Keratinocyte (primary cell): ENCODE measurements at regions not wholly inside any gene's neighbourhood (a gene's known extent, or its start where the extent isn't known, plus 50 kb on each side); places are given as distances from the start of the nearest gene placed in this dataset.
A peak's percentile ranks its signal among the peaks of the same experiment; 100 is the strongest.

ENCODE experiments used
- DNase-seq: peaks from one replicate; pipeline ENCODE4 v3.0.0-alpha.2; 2011; ENCODE audit warnings: low read depth, missing footprints, low spot score
- FAIRE-seq: peaks from 2 replicates; lab custom pipeline; 2011; peaks lifted over from hg19 to GRCh38; lab: Jason Lieb, UNC
- H2AFZ ChIP-seq: 2 replicates; pipeline ENCODE4 v1.6.0; 2012; ENCODE audit warnings: low read length, control low read depth, inconsistent platforms; ENCODE audit not compliant: control insufficient read depth
- H3K27ac ChIP-seq: 2 replicates; pipeline ENCODE4 v1.5.1; 2011; ENCODE audit warnings: low read length; ENCODE audit not compliant: control insufficient read depth, insufficient read depth
- H3K27me3 ChIP-seq: 3 replicates; pipeline ENCODE4 v1.6.0; 2011; ENCODE audit warnings: low read length; ENCODE audit not compliant: control insufficient read depth, insufficient read depth; ENCODE audit errors: extremely low read depth
- H3K36me3 ChIP-seq, 2 experiments: 2 replicates in 1 of 2; 3 replicates in 1 of 2; pipeline ENCODE4 v1.5.1; 2011; ENCODE audit warnings: low read length in 2 of 2, mild to moderate bottlenecking in 1 of 2; ENCODE audit not compliant: control insufficient read depth in 2 of 2, insufficient read depth in 2 of 2; ENCODE audit errors: extremely low read depth in 1 of 2
- H3K4me1 ChIP-seq: 3 replicates; pipeline ENCODE4 v1.5.1; 2011; ENCODE audit warnings: low read length; ENCODE audit not compliant: control insufficient read depth, insufficient read depth; ENCODE audit errors: extremely low read depth
- H3K4me2 ChIP-seq: 3 replicates; pipeline ENCODE4 v1.6.0; 2011; ENCODE audit warnings: low read depth, low read length; ENCODE audit not compliant: control insufficient read depth, insufficient read depth; ENCODE audit errors: extremely low read depth
- H3K4me3 ChIP-seq, 3 experiments: fragments of 200-600 bp in 1 of 3; sonication (generic) in 1 of 3; 2 replicates in 2 of 3; 3 replicates in 1 of 3; pipeline ENCODE4 v1.5.1; 2011 to 2016; ENCODE audit warnings: low read length in 3 of 3, mild to moderate bottlenecking in 3 of 3, control low read depth in 2 of 3, inconsistent platforms in 1 of 3, low read depth in 1 of 3, mixed read lengths in 1 of 3, mixed run types in 1 of 3, moderate library complexity in 1 of 3; ENCODE audit not compliant: control insufficient read depth in 2 of 3, insufficient read depth in 2 of 3; ENCODE audit errors: extremely low read depth in 1 of 3
- H3K79me2 ChIP-seq: 2 replicates; pipeline ENCODE4 v1.6.0; 2012; ENCODE audit warnings: low read length; ENCODE audit not compliant: control insufficient read depth, insufficient read depth
- H3K9ac ChIP-seq: 3 replicates; pipeline ENCODE4 v1.6.0; 2011; ENCODE audit warnings: low read length; ENCODE audit not compliant: control insufficient read depth, insufficient read depth; ENCODE audit errors: extremely low read depth
- H3K9me1 ChIP-seq: 3 replicates; pipeline ENCODE4 v1.6.0; 2011; ENCODE audit warnings: low read length; ENCODE audit not compliant: control insufficient read depth, insufficient read depth; ENCODE audit errors: extremely low read depth
- H3K9me3 ChIP-seq: 2 replicates; pipeline ENCODE4 v1.5.1; 2012; ENCODE audit warnings: low read depth, low read length; ENCODE audit not compliant: control insufficient read depth
- H4K20me1 ChIP-seq: 3 replicates; pipeline ENCODE4 v1.6.0; 2011; ENCODE audit warnings: low read length; ENCODE audit not compliant: control insufficient read depth, insufficient read depth; ENCODE audit errors: extremely low read depth
- CTCF ChIP-seq, 3 experiments: IDR thresholded peaks in 1 of 3; conservative IDR thresholded peaks in 1 of 3; optimal IDR thresholded peaks in 1 of 3; 2 replicates in 2 of 3; 3 replicates in 1 of 3; pipeline versions ENCODE3 to v1.5.1; 2011; ENCODE audit warnings: low read length in 3 of 3, mild to moderate bottlenecking in 3 of 3, moderate library complexity in 2 of 3, control low read depth in 1 of 3, inconsistent platforms in 1 of 3; ENCODE audit not compliant: insufficient read depth in 2 of 3; ENCODE audit errors: extremely low read depth in 1 of 3
- EZH2 ChIP-seq: IDR thresholded peaks from one replicate; pipeline ENCODE4 v1.6.1; 2012; ENCODE audit warnings: inconsistent platforms, mild to moderate bottlenecking, low read length, moderate library complexity
- dilution Hi-C: fragments of 300-500 bp; cut with MboI; formaldehyde crosslinking; loops from one replicate; pipeline ENCODE4 v1.7.0; 2020; ENCODE audit warnings: low sequenced_read_pairs; ENCODE audit not compliant: extremely low pct_ligation_motif_present

- H3K36me3 ChIP-seq: no peaks in the 10 kb centered on the region
- DNase-seq: no peak
- H4K20me1 ChIP-seq: no peaks in the 10 kb centered on the region
- H3K27ac ChIP-seq: no peak overlapping the region
- no peak overlapping the region for H3K4me2 ChIP-seq
- no peaks in the 10 kb centered on the region for H3K4me1 ChIP-seq
- TF ChIP-seq EZH2: no peak
- peak; percentile 55 to 69 (median 59) for TF ChIP-seq CTCF (optimal IDR thresholded peaks at IDR 0.05 in 1 of 3, IDR thresholded peaks at IDR 0.05 in 1 of 3, conservative IDR thresholded peaks at IDR 0.05 in 1 of 3; ENCODE audit: extremely low read depth in 1 of 3, insufficient read depth in 2 of 3, low read length in 3 of 3)
- H3K9me3 ChIP-seq: no peaks in the 10 kb centered on the region
- H3K9me1 ChIP-seq: no peaks in the 10 kb centered on the region
- dilution Hi-C loops: no loop called here
- no peak overlapping the region for H3K4me3 ChIP-seq
- H3K27me3 ChIP-seq: no peaks in the 10 kb centered on the region
- no peaks in the 10 kb centered on the region for H3K79me2 ChIP-seq
- no peak overlapping the region for H3K9ac ChIP-seq
- peak; percentile 72 for FAIRE-seq
- H2AFZ ChIP-seq: no peak overlapping the region
Measured at GRCh38 chr14:56422703-56423213, 156.8 kb upstream of the TMEM260 start.

- no peak for FAIRE-seq
- H3K9ac ChIP-seq: no peak overlapping the region
- no peaks in the 10 kb centered on the region for H3K36me3 ChIP-seq
- no peak overlapping the region for H2AFZ ChIP-seq
- H3K9me1 ChIP-seq: no peaks in the 10 kb centered on the region
- no peak overlapping the region for H3K27ac ChIP-seq
- no peak overlapping the region for H3K4me3 ChIP-seq
- dilution Hi-C loops: no loop called here
- no peaks in the 10 kb centered on the region for H3K9me3 ChIP-seq
- TF ChIP-seq CTCF (optimal IDR thresholded peaks at IDR 0.05 in 1 of 3, IDR thresholded peaks at IDR 0.05 in 1 of 3, conservative IDR thresholded peaks at IDR 0.05 in 1 of 3; ENCODE audit: extremely low read depth in 1 of 3, insufficient read depth in 2 of 3, low read length in 3 of 3) (no peak), EZH2 (no peak)
- no peaks in the 10 kb centered on the region for H3K4me1 ChIP-seq
- no peaks in the 10 kb centered on the region for H4K20me1 ChIP-seq
- no peaks in the 10 kb centered on the region for H3K27me3 ChIP-seq
- H3K4me2 ChIP-seq: no peak overlapping the region
- no peaks in the 10 kb centered on the region for H3K79me2 ChIP-seq
- no peak for DNase-seq
Measured at GRCh38 chr14:56423544-56423943, 156.1 kb upstream of the TMEM260 start.
